LNCAP (cell line): ENCODE measurements at regions not wholly inside any gene's neighbourhood (a gene's known extent, or its start where the extent isn't known, plus 50 kb on each side); places are given as distances from the start of the nearest gene placed in this dataset.

Experiments
- CTCF ChIP-seq: fragments of 450-650 bp; IDR thresholded peaks from 2 replicates; pipeline ENCODE4 v1.5.1; 2017; ENCODE audit warnings: mild to moderate bottlenecking

DNA sequence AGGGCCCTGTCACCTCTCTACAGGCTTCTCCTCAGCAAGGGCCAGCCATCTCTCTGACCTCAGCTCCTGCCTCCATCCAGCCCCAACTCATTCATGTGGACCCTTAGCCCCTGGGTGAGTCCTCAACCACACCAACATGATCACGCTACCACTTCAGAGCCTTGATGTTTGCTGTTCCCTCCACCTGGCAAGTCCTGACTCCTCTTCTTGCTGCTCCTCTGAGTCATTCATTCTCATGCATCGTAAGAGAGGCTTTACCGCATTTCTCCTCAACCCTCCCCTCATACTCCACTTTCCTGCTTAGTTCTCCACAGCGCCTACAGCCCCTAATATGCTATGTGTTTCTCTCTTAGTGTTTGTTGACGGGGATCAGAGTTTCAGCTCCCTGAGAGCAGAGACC, 99.9 kb downstream of the C17orf67 start:
- TF ChIP-seq CTCF = no peak

- no peak for TF ChIP-seq CTCF
Observed at GRCh38 chr17:56735842-56736241, 97.9 kb downstream of the C17orf67 start.

- TF ChIP-seq CTCF = no peak
Observed at GRCh38 chr17:56737421-56738161, 96.1 kb downstream of the C17orf67 start.

DNA sequence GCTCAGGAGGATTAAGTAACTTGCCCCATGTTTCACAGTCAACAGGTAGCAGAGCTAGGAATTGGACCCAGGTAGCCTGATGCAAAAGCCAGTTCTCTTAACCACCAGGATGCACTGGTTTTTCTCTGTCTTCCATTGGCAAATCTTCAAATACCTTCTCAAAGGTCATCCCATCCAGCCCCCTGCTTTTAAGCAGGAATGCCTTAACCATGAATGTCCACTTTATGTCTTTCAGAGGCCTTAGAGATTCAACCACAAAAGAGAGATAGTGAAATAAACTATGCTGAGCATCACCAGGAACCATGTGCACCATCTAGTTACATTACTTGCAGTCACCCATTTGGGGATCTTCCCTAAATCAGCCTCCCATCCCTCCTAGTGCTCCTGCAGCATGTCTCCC, 94.3 kb downstream of the C17orf67 start:
- TF ChIP-seq CTCF = no peak

DNA sequence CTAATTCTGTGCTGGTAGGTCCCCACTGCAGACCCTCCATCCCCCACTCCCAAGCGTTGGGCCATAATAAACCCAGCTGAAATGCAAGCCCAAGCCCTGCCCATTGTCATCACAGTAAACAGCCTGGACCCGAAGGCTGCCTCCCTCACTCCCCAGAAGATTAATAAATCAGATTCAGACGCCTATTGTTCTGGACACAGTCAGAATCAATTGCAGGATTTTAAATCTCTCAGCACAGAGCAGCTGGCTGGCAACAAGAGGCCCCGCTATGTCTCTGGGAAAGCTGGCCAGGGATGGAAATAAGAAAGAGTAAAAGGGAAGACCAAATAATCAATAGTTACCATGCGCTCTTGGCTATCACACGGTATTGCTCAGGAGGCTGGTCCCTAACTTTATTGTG, 93.9 kb downstream of the C17orf67 start:
- no peak for TF ChIP-seq CTCF

GRCh38 chr17:56740481-56740880, 93.2 kb downstream of the C17orf67 start:
- TF ChIP-seq CTCF = no peak
